ENCODE measurements at regions not wholly inside any gene's neighbourhood (a gene's known extent, or its start where the extent isn't known, plus 50 kb on each side); places are given as distances from the start of the nearest gene placed in this dataset.

DNA sequence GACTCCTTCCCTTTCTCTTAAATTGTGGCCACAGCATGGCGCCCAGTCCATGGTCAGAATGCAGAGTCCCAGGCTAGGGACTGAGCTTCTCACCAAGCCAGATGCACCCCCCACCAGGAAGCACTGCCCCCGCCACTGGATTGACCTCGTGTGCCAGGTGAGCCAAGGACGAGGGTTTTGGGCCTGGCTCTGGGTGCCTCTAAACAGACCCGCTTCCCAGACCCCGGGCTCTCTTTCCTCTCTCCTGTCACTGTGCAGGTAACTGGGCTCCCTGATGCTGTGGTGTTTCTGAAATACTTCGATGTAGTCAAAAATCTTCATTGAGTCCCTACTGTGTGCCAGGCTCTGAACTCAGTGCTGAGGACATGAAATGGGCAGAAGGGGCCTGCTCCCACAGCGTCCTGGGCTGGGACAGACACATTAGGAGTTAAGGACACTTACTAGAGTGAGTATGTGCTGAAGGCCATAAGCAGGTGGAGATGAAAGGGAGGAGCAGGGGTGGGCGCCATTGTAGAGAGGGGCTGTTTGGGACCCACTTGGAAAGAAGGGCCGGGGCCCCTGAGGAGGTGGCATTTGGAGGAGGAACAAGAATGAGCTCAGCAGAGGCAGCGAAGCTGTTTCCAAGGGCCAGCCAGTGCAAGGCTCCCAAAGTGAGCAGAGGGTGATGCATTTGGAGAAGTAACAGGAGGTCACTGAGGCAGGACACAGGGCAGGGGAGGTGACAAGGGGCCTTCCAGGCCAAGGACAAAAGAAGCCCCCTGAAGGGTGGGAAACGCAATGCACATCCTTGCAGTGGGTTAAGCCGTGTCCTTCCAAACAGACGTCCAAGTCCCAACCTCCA, 217.1 kb downstream of the ANKRD60 start:
- Histone ChIP-seq H2AFZ (ENCODE audit: low read depth, low read length) (no peak overlapping the region), H4K20me1 (ENCODE audit: insufficient read depth, low read length) (no peaks in the 10 kb centered on the region), H3K27me3 (ENCODE audit: low read depth, low read length) (peaks cover 63% of the 10 kb centered on the region), H3K4me1 (ENCODE audit: low read length) (no peaks in the 10 kb centered on the region), H3K79me2 (ENCODE audit: low read length) (no peaks in the 10 kb centered on the region), H3K9me3 (ENCODE audit: insufficient read depth, low read length) (no peaks in the 10 kb centered on the region), H3K4me2 (ENCODE audit: low read length) (no peak overlapping the region), H3K4me3 (ENCODE audit: low read length) (no peak overlapping the region), H3K9ac (ENCODE audit: low read length) (no peak overlapping the region), H3K36me3 (replicated peaks; ENCODE audit: low read depth, low read length) (no peaks in the 10 kb centered on the region), H3K27ac (ENCODE audit: low read length) (no peak overlapping the region)
- TF ChIP-seq, protein P1, sequence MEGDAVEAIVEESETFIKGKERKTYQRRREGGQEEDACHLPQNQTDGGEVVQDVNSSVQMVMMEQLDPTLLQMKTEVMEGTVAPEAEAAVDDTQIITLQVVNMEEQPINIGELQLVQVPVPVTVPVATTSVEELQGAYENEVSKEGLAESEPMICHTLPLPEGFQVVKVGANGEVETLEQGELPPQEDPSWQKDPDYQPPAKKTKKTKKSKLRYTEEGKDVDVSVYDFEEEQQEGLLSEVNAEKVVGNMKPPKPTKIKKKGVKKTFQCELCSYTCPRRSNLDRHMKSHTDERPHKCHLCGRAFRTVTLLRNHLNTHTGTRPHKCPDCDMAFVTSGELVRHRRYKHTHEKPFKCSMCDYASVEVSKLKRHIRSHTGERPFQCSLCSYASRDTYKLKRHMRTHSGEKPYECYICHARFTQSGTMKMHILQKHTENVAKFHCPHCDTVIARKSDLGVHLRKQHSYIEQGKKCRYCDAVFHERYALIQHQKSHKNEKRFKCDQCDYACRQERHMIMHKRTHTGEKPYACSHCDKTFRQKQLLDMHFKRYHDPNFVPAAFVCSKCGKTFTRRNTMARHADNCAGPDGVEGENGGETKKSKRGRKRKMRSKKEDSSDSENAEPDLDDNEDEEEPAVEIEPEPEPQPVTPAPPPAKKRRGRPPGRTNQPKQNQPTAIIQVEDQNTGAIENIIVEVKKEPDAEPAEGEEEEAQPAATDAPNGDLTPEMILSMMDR (IDR thresholded peaks at IDR 0.05; ENCODE audit: low read depth, low read length) = no peak
- TF ChIP-seq EZH2phosphoT487 (IDR thresholded peaks at IDR 0.05; ENCODE audit: low read depth) = no peak

DNA sequence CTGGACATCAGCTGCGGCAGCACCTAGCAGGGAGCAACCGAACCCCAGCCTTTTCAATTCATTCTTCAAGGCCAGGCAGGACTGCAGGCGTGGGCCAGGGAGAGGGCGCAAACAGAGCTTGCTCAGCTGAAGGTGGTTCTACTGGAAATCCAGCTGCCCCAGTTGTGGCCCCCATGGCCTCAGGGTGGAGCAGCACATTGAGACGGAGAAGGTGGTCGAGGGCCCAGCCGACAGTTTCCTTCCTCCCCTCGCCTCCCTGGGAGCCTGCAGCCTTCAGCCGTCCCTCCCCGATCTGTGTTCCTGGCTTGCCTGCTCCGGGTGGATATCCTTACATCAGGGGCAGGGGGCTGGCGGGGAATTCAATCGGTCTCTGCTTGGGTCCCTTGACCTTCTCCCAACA, 217.8 kb downstream of the ANKRD60 start:
- Histone ChIP-seq H2AFZ (ENCODE audit: low read depth, low read length) (no peak overlapping the region), H3K4me3 (ENCODE audit: low read length) (no peak overlapping the region), H3K4me1 (ENCODE audit: low read length) (no peaks in the 10 kb centered on the region), H3K36me3 (replicated peaks; ENCODE audit: low read depth, low read length) (no peaks in the 10 kb centered on the region), H3K4me2 (ENCODE audit: low read length) (no peak overlapping the region), H3K9ac (ENCODE audit: low read length) (no peak overlapping the region), H3K9me3 (ENCODE audit: insufficient read depth, low read length) (no peaks in the 10 kb centered on the region), H4K20me1 (ENCODE audit: insufficient read depth, low read length) (no peaks in the 10 kb centered on the region), H3K27ac (ENCODE audit: low read length) (no peak overlapping the region), H3K79me2 (ENCODE audit: low read length) (no peaks in the 10 kb centered on the region), H3K27me3 (ENCODE audit: low read depth, low read length) (peaks cover 58% of the 10 kb centered on the region)
- TF ChIP-seq, protein P1 (IDR thresholded peaks at IDR 0.05; ENCODE audit: low read depth, low read length) = no peak
- TF ChIP-seq EZH2phosphoT487 (IDR thresholded peaks at IDR 0.05; ENCODE audit: low read depth) = no peak

DNA sequence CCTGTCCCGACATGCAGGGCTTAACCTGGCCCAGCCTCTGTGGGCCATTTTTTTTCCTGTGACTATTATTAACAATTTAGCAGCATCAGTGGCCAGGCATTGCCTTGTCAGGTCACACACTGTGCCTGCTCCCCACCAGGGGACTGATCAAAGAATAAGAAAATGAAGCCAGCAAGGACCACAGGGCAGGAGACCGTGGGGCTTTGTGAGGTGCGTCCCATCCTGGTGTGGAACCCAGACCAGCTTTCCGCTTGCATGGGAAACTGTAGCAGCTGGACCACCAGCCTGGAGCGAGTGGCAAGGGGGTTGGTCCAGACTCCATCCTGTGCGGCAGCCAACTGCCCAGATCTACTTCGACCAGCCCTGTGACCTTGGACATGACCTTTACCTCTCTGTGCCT, 218.3 kb downstream of the ANKRD60 start:
- no peak for TF ChIP-seq EZH2phosphoT487 (IDR thresholded peaks at IDR 0.05; ENCODE audit: low read depth)
- TF ChIP-seq, protein P1 (IDR thresholded peaks at IDR 0.05; ENCODE audit: low read depth, low read length) = no peak
- Histone ChIP-seq H3K27me3 (ENCODE audit: low read depth, low read length) (peaks cover 54% of the 10 kb centered on the region), H2AFZ (ENCODE audit: low read depth, low read length) (no peak overlapping the region), H3K36me3 (replicated peaks; ENCODE audit: low read depth, low read length) (no peaks in the 10 kb centered on the region), H4K20me1 (ENCODE audit: insufficient read depth, low read length) (no peaks in the 10 kb centered on the region), H3K4me2 (ENCODE audit: low read length) (no peak overlapping the region), H3K27ac (ENCODE audit: low read length) (no peak overlapping the region), H3K79me2 (ENCODE audit: low read length) (no peaks in the 10 kb centered on the region), H3K9me3 (ENCODE audit: insufficient read depth, low read length) (no peaks in the 10 kb centered on the region), H3K9ac (ENCODE audit: low read length) (no peak overlapping the region), H3K4me1 (ENCODE audit: low read length) (peaks cover 2% of the 10 kb centered on the region; the same call in 1 of the 2 replicates), H3K4me3 (ENCODE audit: low read length) (no peak overlapping the region)

DNA sequence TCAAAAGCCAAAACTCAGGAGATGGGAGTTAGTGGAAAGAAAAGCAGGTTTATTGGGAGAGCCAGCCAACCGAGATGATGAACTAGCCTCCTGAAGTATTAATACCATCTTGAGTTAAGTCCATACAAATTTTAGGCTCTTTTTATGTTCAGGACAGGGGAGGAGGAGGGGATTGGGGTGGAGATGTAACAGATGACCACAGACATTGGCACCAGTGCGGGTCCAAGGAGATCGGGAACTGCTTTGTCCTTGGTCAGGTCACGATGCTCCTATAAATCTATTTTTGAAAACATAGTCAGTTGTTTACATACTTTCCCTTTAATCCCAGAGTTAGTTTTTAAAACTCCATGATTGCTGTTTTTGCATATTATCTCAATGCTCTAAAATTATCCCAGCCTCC, 219.6 kb downstream of the ANKRD60 start:
- Histone ChIP-seq H3K27ac (ENCODE audit: low read length) (no peak overlapping the region), H4K20me1 (ENCODE audit: insufficient read depth, low read length) (no peaks in the 10 kb centered on the region), H3K4me2 (ENCODE audit: low read length) (no peak overlapping the region), H3K27me3 (ENCODE audit: low read depth, low read length) (peaks cover 56% of the 10 kb centered on the region), H3K79me2 (ENCODE audit: low read length) (no peaks in the 10 kb centered on the region), H3K4me1 (ENCODE audit: low read length) (peaks cover 6% of the 10 kb centered on the region; the same call in 1 of the 2 replicates), H3K9ac (ENCODE audit: low read length) (no peak overlapping the region), H3K4me3 (ENCODE audit: low read length) (no peak overlapping the region), H3K9me3 (ENCODE audit: insufficient read depth, low read length) (no peaks in the 10 kb centered on the region), H3K36me3 (replicated peaks; ENCODE audit: low read depth, low read length) (no peaks in the 10 kb centered on the region), H2AFZ (ENCODE audit: low read depth, low read length) (no peak overlapping the region)
- TF ChIP-seq EZH2phosphoT487 (IDR thresholded peaks at IDR 0.05; ENCODE audit: low read depth) = no peak
- TF ChIP-seq, protein P1 (IDR thresholded peaks at IDR 0.05; ENCODE audit: low read depth, low read length) = no peak
